ENCODE measurements at regions not wholly inside any gene's neighbourhood (a gene's known extent, or its start where the extent isn't known, plus 50 kb on each side); places are given as distances from the start of the nearest gene placed in this dataset.
A peak's percentile ranks its signal among the peaks of the same experiment; 100 is the strongest.

GRCh38 chr5:92912283-92912682, 668.7 kb downstream of the NR2F1-AS1 start:
- no peak for DNase-seq

- DNase-seq = no peak
Observed at GRCh38 chr5:92911851-92912250, 669.2 kb downstream of the NR2F1-AS1 start.

GRCh38 chr5:92911293-92911692, 669.7 kb downstream of the NR2F1-AS1 start:
- DNase-seq = no peak

GRCh38 chr5:92909602-92909962, 671.4 kb downstream of the NR2F1-AS1 start:
- peak; percentile 27 to 38 for DNase-seq

- DNase-seq = no peak
Observed at GRCh38 chr5:92908952-92909601, 671.9 kb downstream of the NR2F1-AS1 start.

DNA sequence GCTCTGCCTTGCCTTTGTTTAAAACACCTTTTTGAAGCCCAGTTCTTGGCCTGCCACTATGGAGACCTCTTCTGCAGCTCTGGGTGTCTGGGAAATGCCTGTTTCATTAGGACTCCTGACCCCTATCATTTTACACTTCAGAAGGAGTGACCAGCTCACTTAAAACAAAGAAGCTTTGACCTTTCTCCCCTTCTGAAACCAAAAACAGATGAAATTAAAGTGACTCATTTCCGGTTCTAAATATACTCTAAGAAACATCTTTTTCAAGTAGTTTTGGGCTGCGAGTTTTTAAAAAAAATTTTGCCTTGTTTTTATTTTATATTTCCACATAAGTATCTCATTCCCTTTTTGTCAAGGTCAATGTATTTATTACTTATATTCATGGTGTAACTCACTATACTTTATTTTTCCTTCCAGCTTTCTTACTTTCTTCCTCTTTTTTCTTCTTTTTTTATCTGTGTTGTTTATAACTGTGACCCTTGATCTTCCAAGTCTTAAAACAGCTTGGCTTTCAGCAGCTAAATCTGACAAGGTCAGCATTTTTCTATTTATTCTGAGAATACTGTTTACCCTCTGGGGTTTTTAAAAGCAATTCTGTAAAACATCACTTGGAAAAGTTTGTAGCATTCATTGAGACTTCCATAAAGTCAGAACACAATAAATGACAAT, 672.9 kb downstream of the NR2F1-AS1 start:
- no peak for DNase-seq

DNA sequence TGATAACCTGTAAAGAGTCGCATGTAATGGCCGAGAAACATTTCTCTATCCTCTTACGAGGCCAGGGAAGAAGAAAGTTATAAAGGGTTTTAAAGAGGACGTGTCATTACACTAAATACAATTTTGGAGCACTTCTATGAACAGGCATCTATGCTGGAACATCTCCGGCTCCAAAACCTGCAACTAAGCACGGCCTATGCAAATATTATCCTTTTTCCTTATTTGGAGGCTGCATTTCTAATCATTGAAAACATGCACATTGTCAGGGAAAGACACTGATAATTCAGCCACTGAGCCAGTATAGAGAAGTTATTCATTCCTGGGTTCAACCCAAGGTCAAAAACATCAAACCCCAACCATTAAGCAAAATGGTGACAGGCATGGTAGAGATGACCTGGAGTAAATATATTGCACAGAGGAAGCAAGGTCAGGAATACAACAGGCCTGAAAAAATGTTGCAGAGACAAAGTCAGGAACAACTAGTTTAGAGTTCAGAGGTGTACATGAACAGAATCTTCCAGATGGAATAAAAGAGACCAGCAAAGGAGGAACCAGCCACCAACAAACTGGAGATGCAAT, 674.1 kb downstream of the NR2F1-AS1 start:
- no peak for DNase-seq

DNA sequence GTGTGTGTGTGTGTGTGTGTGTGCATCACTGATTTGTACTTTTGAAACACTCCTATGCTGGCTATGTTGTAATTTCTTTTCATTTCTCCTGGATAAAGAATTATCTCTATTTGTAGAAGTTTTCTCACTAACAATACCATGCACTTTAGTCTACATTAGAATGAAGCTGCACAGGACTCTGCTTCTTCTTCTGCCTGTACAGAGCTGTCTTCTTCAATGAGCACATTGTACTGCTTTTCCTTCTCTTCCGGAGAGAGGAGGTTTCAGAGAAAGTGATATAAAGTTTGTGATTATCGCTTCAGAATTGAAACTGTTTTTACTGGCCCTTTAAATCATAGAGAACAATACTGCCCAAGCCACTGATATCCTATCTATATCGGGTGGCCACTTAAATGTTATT, 677.0 kb downstream of the NR2F1-AS1 start:
- DNase-seq = no peak

GRCh38 chr5:92899611-92900010, 681.4 kb downstream of the NR2F1-AS1 start:
- DNase-seq = no peak

DNA sequence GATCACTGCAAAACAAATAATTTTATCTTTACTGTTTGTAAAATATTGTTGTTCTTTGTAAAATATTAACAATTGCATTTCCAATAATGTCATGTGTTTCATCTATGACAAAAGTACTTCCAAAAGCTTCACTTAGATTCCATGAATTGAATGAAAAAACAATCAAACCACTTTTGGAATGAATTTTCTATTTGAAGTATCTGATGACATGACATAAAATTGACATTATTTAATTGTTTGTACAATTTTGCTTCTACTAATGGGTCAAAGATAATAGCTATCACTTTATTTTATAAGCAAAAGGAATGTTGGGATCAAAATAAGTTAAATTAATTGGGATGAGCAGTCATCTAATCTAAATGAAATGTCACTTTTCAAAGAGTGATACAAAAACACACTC, 684.3 kb downstream of the NR2F1-AS1 start:
- no peak for DNase-seq

DNA sequence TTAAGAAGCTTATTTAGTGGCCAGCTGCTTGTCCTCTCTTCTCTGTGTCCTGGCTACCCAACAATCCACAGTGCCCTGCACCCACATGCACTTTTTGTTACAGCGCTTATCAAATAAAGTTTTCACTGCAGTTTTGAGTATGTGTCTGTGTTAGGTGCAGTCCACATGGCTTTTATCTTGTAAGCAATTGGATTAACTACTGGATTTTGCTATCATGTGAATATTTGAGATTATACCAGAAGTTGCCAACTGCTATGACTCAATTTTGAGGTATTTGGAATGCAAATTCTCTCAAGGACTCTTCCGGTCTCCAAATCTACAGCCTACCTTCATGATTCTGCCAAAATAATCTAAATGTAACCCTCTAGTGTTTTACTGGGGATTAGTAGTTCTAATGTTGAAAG, 690.2 kb downstream of the NR2F1-AS1 start:
- DNase-seq = no peak

GRCh38 chr5:92889140-92889539, 691.9 kb downstream of the NR2F1-AS1 start:
- no peak for DNase-seq

GRCh38 chr5:92887254-92887653, 693.8 kb downstream of the NR2F1-AS1 start:
- DNase-seq = no peak

- no peak for DNase-seq
Observed at GRCh38 chr5:92886751-92887150, 694.3 kb downstream of the NR2F1-AS1 start.

DNA sequence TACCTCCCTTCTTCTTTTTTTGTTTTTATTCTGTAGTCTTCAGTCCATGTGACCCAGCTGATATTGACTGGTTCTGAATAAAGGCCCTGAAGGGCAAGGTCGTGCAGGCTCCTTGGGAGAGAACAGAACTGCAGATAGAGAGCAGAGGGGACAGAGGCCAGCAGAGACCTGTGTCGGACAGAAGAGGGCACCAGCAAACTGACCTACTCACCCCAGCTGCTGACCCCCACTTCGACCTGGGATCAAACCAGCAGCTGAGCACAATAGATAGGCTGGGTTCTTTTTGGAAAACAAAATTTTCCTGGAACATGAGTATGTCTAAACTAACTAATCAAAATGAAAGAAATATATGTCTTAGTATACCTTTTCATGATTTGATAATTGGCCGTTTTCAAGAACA, 695.1 kb downstream of the NR2F1-AS1 start:
- DNase-seq = no peak

DNA sequence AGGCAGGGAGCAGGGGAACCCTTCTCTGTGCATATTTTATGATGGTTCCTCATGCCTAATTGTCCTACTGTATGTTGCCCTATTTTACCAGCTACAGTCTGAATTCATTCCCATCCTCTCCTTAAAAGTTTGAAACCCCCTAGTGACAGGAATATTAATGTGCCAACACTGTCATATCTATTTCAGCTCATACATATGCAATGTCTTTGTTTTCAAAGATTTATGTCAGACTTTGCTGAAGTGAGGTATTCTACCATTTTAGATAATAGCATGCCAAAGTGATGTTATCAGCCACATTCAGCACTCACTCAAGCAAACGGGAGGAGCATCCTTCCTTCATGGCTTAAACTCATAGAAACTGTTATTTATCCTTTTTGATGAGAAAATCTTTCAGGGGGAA, 696.5 kb downstream of the NR2F1-AS1 start:
- DNase-seq = no peak

- DNase-seq = no peak
Observed at GRCh38 chr5:92879806-92880543, 701.0 kb downstream of the NR2F1-AS1 start.

DNA sequence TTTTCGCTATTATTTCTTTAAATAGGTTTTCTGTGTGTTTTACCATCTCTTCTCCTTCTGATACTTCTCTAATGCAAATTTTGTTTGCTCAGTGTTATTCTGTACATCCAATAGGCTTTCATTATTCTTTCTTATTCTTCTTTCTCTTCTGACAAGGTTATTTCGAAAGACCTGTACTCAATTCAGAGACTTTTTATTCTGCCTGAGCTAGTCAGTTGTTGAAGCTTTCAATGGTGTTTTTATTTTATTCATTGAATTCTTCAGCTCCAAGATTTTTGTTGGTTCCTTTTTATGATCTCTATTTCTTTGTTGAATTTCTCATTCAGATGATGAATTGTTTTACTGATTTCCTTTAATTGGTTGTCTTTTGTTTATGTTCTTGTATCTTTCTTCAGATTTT, 706.2 kb downstream of the NR2F1-AS1 start:
- DNase-seq = no peak

GRCh38 chr5:92868442-92868841, 712.6 kb downstream of the NR2F1-AS1 start:
- no peak for DNase-seq

- no peak for DNase-seq
Observed at GRCh38 chr5:92864591-92864990, 716.4 kb downstream of the NR2F1-AS1 start.

- no peak for DNase-seq
Observed at GRCh38 chr5:92863666-92864065, 717.4 kb downstream of the NR2F1-AS1 start.

DNA sequence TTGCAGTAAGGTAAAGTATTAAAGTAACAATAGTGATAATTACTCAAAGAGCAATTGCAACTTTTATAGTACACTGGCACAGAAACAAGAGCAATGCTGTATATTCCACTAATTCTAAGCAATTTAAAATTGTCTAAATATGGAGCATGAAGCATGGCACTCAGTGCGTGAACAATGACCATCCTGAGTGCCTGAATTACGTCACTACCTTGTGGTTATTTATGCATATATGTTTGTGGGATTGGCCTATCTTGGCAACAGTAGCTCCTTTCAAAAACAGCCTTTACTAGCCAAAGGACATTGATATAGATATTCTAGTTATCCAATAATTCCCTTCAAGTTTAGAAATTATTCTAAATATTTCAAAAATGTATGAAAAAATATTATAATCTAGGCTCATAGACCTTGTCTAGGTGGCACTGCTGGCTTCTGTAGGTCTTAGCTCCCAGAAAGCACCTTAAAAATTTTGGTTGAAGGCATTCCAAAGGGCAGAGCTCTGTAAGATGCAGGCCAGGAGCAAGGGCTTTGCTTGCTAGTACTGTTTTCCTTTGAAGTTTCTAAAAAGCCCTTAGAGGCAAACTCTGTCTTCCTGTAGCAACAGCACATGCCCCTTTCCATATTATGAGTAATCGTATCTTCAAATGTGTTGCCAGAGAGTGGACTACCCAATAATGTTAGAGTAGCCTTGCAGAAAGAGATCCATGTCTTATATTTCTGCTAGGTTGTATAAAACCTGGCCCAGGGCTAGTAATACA, 719.3 kb downstream of the NR2F1-AS1 start:
- DNase-seq = no peak

DNA sequence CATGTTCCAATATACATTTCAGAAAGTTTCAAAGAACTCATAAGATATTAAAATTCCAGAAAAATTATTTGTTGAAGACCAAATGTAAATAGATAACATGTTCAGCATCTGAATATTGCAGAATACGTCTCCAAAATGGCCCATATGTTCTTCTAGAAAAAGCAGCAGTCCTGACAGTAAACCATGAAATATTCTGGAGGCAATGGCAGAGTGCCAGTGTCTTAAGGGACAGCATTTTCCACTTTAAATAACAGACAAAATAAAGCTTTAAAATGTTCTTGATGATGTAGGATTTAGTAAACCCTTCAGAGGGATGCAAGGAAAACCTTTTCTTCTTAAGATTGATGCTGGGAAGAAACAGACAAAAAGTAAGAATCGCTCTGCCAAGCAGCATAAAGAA, 721.0 kb downstream of the NR2F1-AS1 start:
- no peak for DNase-seq
